Right ventricle myocardium superior (tissue), 1 donor: ENCODE measurements at regions not wholly inside any gene's neighbourhood (a gene's known extent, or its start where the extent isn't known, plus 50 kb on each side); places are given as distances from the start of the nearest gene placed in this dataset.
A peak's percentile ranks its signal among the peaks of the same experiment; 100 is the strongest.

Source experiments
- ATAC-seq: fragments of 200-7000 bp; cut with Tn5 transposase; one replicate; pipeline ENCODE4 v1.9.1; 2020; ENCODE audit warnings: mild to moderate bottlenecking; ENCODE audit not compliant: poor library complexity
- DNase-seq: peaks from one replicate; pipeline ENCODE4 v3.0.0-alpha.2; 2020
- intact Hi-C: fragments of 100-400 bp; cut with DNase I; formaldehyde crosslinking; loops from one replicate; pipeline ENCODE4 v1.11.2; 2022
- donor health status: DM: no; HTN: yes; CAD: no; lungs with severe emphysema.

DNA sequence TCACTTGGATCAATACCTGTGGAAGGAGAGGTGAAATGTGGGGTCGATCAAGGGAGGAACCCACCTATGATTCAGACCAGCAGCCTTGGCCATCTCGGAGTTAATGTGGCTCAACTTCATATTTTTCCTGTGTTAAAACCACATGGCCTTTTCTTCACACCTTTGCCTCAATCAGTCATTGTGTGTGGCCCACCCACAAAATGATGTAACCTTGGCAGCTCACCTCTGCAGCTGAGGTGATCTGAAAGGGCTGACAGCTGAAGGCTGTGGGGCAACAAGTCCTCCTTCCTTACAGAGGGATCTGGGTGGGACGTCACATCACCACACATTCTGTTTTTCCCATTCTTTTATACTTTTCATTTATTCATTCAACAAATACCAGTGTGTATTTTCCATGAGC lies 357.1 kb upstream of the HSF2 start:
- ATAC-seq = no peak
- DNase-seq = no peak
- intact Hi-C loops = loop anchor here (10.0 kb wide), 1 partner anchor 142 kb away; no protein-coding TSS in a partner anchor

- intact Hi-C loops = loop anchor here (10.0 kb wide), 1 partner anchor 142 kb away; no protein-coding TSS in a partner anchor
- ATAC-seq = peak; percentile 65
- DNase-seq = no peak
These were observed 356.3 kb upstream of the HSF2 start for GRCh38 chr6:122042960-122043735.

- intact Hi-C loops = loop anchor here (10.0 kb wide), 1 partner anchor 136 kb away; no protein-coding TSS in a partner anchor
These were observed 350.9 kb upstream of the HSF2 start for GRCh38 chr6:122048570-122048969.

DNA sequence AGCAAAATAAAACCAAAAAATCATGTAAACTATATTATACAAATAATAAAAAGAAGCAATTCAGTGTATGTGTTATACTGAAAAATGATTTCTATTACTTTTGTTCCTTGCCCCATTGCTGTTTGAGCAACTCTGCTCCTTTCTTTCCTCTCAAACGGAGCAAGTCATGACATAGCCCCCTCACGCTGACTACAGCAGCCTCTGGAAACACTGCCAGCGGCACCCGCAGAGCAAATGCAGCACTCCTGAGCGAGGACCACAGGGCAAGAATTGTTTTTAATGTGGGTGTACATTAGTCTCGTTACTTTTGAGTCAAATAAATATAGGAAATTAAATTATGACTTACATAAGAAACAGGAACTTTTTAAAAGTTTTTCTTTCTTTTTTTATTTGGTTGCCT lies 350.1 kb upstream of the HSF2 start:
- no peak for DNase-seq
- intact Hi-C loops = loop anchor here (10.0 kb wide), 1 partner anchor 135 kb away; no protein-coding TSS in a partner anchor
- peak; percentile 73 for ATAC-seq

More at GRCh38 chr6:122048570-122048969, 350.9 kb upstream of the HSF2 start:
- DNase-seq = no peak
- no peak for ATAC-seq

DNA sequence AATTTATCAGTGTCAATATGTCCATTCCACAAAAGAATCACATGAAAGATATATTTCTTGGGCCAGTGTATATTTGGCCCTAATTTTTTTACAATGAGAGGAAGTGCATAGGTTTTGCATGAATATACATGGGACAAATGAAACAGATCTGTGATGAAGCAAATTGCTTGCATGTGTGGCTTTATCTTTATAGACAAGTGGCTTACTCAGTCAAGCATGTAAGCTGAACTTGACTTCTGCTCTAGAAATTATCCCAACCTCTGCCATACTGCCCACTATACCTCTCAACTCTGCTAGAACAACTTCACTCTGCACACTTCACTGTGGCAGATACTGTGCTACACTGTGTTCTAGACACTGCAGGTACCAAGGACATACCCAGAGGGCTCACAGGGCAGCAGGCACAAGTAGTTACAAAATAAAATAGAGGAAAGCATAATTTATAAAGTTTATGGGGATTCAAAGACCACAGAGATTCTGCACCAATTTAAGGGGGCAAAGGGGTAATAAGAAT lies 349.2 kb upstream of the HSF2 start:
- DNase-seq (no peak), ATAC-seq (peak; percentile 60)
- intact Hi-C loops = no loop called here

GRCh38 chr6:122052346-122052900 lies 347.0 kb upstream of the HSF2 start:
- intact Hi-C loops = no loop called here
- DNase-seq = no peak
- ATAC-seq = no peak

DNA sequence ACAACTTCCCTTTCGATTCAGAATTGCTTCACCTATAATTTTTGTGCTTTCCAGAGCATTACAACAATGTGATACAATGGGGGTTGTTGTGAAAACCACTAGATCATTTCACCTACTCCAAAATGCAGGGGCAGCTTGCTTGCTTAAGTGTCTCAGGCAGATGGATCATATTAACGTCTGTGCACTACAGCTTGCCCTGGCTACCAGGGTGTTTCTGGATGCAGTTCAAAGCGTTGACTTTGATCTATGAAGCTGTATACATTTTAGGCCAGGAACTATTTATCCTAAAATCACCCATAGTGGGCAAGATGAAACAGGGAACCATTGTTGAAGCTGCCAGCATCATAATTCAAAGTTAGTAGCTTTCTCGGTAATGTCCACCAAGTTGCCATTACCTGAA lies 339.5 kb upstream of the HSF2 start:
- intact Hi-C loops = no loop called here
- DNase-seq (no peak), ATAC-seq (no peak)

- ATAC-seq (no peak), DNase-seq (no peak)
- intact Hi-C loops = no loop called here
These were observed 337.6 kb upstream of the HSF2 start for GRCh38 chr6:122061855-122062254.

DNA sequence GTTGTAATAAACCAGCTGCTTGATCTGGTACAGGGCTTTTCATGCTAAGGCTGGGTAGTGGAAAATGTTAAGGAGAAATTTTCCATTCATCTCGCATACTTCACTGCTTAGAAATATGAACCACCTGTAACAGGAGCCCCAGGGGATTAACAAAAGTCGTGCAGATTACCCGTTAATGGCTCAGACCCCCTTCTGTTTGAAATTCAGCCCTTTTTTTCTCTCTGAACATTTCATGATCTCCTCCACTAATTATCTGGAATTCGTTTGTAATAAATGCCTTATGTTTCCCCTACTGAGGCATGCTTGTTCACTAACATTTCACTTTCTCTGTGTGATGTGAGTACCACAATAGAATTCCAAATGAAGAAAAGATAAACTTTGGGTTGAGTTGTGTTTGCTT lies 336.4 kb upstream of the HSF2 start:
- ATAC-seq = no peak
- intact Hi-C loops = no loop called here
- no peak for DNase-seq

- no peak for ATAC-seq
- DNase-seq = no peak
- intact Hi-C loops = no loop called here
These were observed 335.7 kb upstream of the HSF2 start for GRCh38 chr6:122063761-122064160.

DNA sequence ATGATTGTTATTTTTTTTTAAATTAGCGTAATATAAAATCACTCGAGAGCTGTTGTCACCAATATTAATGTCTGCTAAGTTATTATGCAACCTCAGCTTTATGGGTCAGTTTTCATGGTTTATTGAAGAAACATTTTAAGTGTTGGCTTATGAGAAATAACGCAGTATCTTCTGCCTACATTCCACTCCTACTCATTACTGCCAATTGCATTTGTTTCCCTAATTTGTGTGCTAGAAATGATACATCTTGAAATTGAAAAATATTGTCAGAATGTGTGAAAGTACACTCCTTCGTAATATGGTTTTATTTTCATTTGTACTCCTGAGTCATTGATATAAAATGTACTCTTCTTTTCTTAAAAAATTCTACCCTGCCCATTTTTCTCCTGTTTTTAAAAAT lies 333.3 kb upstream of the HSF2 start:
- intact Hi-C loops = no loop called here
- ATAC-seq (no peak), DNase-seq (no peak)

DNA sequence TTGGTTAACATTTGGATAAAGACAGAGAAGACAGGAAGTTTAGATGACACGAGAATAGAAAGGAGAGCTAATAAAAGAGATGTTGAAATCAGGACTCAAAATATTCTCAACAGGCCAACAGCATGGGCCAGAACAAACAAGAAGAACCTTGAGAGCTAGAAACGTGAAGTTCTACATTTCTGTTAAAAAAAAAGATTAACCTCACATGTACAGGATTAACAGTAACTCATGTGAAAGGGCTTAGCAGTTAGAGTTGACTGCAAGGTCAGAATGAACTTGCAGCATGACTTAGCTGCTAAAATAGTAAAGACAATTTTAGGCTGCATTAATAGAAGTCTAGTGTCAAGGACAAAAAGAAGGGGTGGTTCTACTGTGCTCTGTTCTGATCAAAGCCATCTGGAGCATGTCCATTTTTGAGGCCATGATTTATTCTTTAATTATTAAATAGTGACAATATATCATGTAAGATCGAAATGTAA lies 331.1 kb upstream of the HSF2 start:
- ATAC-seq (peak; percentile 53), DNase-seq (no peak)
- intact Hi-C loops = no loop called here

- ATAC-seq = no peak
- no peak for DNase-seq
- intact Hi-C loops = no loop called here
These were observed 329.5 kb upstream of the HSF2 start for GRCh38 chr6:122069932-122070331.

GRCh38 chr6:122072014-122072647 lies 327.3 kb upstream of the HSF2 start:
- no peak for DNase-seq
- intact Hi-C loops = no loop called here

GRCh38 chr6:122075084-122075838 lies 324.2 kb upstream of the HSF2 start:
- intact Hi-C loops = no loop called here
- no peak for DNase-seq

More at GRCh38 chr6:122072014-122072647, 327.3 kb upstream of the HSF2 start:
- ATAC-seq = peak; percentile 43

GRCh38 chr6:122075917-122076316 lies 323.5 kb upstream of the HSF2 start:
- ATAC-seq (no peak), DNase-seq (no peak)
- intact Hi-C loops = no loop called here

More at GRCh38 chr6:122075084-122075838, 324.2 kb upstream of the HSF2 start:
- ATAC-seq = no peak

- no peak for DNase-seq
- ATAC-seq = no peak
- intact Hi-C loops = no loop called here
These were observed 321.8 kb upstream of the HSF2 start for GRCh38 chr6:122077603-122078002.

DNA sequence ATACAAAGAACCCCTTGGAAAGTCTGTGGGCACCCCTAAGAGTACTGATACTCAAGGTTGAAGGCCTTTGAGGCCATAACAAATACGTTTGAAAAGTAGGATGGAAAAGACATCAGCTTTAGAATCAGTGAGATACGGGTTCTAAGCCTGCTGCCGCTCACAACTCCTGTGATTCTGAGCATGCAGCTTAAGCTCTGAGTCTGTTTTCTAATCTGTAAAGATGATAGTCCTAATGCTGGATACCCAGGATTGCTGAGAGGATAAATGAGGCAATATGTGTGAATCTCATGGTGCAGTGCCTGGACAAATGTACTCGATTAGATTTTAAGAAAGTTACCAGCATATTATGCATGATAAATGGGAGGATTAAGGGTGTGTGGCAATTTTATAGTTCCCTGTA lies 321.0 kb upstream of the HSF2 start:
- DNase-seq = no peak
- ATAC-seq = no peak
- intact Hi-C loops = no loop called here

- intact Hi-C loops = no loop called here
- ATAC-seq (no peak), DNase-seq (no peak)
These were observed 319.5 kb upstream of the HSF2 start for GRCh38 chr6:122079916-122080315.
